Epithelial cell of proximal tubule (primary cell): ENCODE measurements at regions not wholly inside any gene's neighbourhood (a gene's known extent, or its start where the extent isn't known, plus 50 kb on each side); places are given as distances from the start of the nearest gene placed in this dataset.

ENCODE experiments used
- DNase-seq: peaks from one replicate; pipeline ENCODE4 v3.0.0-alpha.2; 2011; ENCODE audit warnings: low read depth
- H3K4me3 ChIP-seq: 2 replicates; pipeline ENCODE4 v1.5.1; 2011; ENCODE audit warnings: low read depth, mild to moderate bottlenecking, low read length
- TF ChIP-seq, protein P1 (sequence below): conservative IDR thresholded peaks from 2 replicates; pipeline ENCODE4 v1.5.1; 2012; ENCODE audit warnings: low read depth, mild to moderate bottlenecking, low read length

DNA sequence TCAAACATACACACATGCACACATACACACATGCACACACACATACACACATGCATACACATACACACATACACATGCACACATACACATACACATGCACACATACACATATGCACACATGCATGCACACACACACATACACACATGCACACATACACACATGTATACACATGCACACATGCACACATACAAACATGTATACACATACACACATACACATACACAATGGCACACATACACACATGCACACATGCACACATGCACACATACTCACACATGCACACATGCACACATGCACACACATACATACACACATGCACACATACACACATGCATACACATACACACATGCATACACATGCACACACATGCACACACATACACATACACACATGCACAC lies 137.2 kb downstream of the ACKR3 start:
- no peak overlapping the region for H3K4me3 ChIP-seq
- TF ChIP-seq, protein P1, sequence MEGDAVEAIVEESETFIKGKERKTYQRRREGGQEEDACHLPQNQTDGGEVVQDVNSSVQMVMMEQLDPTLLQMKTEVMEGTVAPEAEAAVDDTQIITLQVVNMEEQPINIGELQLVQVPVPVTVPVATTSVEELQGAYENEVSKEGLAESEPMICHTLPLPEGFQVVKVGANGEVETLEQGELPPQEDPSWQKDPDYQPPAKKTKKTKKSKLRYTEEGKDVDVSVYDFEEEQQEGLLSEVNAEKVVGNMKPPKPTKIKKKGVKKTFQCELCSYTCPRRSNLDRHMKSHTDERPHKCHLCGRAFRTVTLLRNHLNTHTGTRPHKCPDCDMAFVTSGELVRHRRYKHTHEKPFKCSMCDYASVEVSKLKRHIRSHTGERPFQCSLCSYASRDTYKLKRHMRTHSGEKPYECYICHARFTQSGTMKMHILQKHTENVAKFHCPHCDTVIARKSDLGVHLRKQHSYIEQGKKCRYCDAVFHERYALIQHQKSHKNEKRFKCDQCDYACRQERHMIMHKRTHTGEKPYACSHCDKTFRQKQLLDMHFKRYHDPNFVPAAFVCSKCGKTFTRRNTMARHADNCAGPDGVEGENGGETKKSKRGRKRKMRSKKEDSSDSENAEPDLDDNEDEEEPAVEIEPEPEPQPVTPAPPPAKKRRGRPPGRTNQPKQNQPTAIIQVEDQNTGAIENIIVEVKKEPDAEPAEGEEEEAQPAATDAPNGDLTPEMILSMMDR: no peak

DNA sequence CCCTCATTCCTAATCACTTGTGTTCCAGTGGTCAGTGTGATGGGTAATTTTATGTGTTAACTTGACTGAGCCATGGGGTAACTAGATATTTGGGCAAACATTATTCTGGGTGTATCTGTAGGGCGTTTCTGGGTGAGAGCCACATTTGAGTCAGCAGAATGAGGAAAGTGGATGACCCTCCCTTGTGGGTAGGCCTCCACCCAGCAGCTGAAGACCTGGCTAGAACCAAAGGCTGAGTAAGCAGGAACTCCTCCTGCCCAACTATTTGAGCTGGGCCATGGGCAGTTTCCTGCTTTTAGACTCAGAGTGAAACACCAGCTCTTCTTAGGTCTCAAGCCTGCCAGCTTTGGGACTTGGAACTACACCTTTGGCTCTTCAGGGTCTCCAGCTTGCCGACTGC lies 141.8 kb downstream of the ACKR3 start:
- no peak for DNase-seq
- TF ChIP-seq, protein P1: no peak
- no peak overlapping the region for H3K4me3 ChIP-seq

More for the DNA sequence above, 137.2 kb downstream of the ACKR3 start:
- DNase-seq: no peak

DNA sequence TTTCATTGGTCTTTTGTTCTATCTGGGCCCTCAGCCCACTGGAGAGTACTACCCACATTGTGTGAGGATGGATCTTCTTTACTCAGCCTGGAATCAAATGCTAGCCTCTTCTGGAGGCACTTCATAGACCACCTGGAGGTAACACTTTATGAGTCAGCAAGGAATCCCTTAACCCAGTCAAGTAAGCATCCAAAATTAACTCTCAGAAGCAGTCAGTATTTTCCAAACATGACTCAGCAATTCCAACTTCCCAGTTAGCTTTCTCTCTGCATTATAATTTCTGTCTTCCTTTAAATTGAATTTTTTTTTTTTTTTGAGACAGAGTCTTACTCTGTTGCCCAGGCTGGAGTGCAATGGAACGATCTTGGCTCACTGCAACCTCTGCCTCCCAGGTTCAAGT lies 142.7 kb downstream of the ACKR3 start:
- H3K4me3 ChIP-seq: no peak overlapping the region
- no peak for DNase-seq
- TF ChIP-seq, protein P1: no peak

DNA sequence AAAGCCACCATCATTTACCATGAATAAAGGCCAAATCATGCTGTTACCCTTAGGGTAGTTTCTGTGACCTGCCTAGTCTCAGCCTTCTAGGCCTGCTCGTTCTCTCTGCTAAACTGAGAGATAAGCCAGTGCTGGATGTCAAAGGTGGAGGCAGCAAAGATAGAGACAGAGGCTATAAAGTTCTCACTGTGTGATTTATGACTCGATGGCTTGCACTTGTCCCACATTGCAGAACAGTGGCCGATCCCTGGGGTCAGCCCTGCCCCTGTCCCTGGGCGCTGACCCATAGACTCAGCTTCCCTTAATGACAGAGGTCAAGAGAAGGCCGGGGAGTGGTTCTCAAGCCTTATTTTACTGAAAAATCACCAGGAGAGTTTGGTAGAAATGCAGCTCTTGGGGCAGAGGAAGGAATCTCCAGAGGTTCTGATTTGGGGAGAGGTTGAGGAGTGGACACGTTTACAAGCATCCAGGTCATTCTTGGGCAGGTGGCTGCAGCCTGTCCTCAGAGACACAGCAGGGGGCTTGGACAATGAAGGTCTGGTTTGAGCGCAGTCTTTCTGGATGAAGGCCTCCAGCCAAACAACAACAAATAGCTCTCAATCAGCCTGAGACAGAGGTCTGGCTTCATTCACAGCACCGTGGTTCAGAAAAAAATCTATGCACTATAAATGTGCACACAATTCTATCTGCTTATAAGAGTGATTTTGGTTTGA lies 143.5 kb downstream of the ACKR3 start:
- no peak for DNase-seq
- H3K4me3 ChIP-seq: no peak overlapping the region
- TF ChIP-seq, protein P1: no peak

DNA sequence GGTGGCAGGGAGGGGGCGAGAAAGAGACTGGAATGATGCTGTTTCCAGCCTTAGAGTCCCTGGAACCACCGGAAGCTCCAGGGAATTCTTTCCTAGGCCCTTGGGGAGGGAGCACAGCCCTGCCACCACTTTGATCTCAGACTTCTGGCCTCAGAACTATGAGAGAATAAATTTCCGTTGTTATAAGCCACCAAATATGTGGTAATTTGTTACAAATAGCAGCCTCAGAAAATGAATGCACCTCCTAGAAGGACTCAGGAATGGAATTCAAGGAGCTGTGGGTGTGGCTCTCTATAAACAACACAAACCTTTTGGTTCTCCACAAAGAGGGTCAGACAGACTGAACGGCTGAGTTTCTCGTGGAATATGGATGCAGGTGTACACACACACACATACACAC lies 144.5 kb downstream of the ACKR3 start:
- TF ChIP-seq, protein P1: no peak
- no peak for DNase-seq
- H3K4me3 ChIP-seq: no peak overlapping the region

DNA sequence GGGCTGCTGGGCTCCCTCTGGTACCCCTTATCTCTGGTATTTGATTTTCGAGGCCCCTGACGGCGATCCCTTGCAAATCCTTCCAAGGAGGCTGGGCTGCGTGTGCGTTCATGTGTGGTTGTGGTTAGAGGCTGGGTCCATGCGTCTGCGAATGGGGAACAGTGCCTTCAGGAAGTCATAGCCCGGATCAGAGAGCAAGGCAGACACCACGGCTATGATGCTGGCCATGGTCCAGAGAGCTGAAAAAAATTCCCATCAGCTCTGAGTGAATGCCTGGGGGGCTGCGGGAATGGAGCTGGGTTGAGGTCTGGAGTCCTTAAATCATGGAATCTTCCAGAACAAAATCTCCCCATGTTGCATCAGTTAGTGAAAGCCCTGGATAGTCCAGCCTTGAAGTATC lies 145.5 kb downstream of the ACKR3 start:
- DNase-seq: no peak
- H3K4me3 ChIP-seq: no peak overlapping the region
- TF ChIP-seq, protein P1: no peak

DNA sequence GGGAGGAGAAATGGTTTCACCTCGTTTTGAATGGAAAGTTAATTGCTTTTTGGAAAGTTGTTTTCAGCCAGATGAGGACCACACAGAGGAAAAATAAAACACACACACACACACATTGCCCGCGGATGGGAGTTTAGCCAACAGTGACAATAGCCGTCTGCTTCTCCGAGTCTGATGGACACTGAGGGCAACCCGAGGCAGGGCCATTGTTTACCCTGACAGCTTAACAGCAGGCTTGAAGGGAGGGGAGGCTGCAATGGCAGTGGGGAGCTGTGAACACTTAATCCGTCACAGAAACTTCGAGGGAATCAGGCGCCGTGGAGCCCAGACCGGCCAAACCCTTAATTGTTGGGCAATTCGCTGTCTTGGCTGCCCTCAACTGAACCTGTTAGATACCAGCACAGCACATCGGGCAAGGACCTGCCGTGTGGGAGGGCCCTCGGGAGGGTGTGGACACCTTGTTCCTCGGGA lies 145.9 kb downstream of the ACKR3 start:
- no peak for DNase-seq
- H3K4me3 ChIP-seq: no peak overlapping the region
- TF ChIP-seq, protein P1: no peak
